GF-D8 (cell line): ENCODE measurements at regions not wholly inside any gene's neighbourhood (a gene's known extent, or its start where the extent isn't known, plus 50 kb on each side); places are given as distances from the start of the nearest gene placed in this dataset.

Experiments used
- DNase-seq: peaks from one replicate; lab custom pipeline; 2025; lab: John Stamatoyannopoulos, UW

GRCh38 chr5:98663521-98663920, 109.9 kb upstream of the RGMB start:
- no peak for DNase-seq

- no peak for DNase-seq
Observed at GRCh38 chr5:98664736-98665135, 108.7 kb upstream of the RGMB start.

GRCh38 chr5:98679963-98680362, 93.5 kb upstream of the RGMB start:
- no peak for DNase-seq

GRCh38 chr5:98690002-98690401, 83.5 kb upstream of the RGMB start:
- no peak for DNase-seq

GRCh38 chr5:98694902-98695301, 78.6 kb upstream of the RGMB start:
- no peak for DNase-seq

GRCh38 chr5:98698359-98698758, 75.1 kb upstream of the RGMB start:
- DNase-seq, result no peak

GRCh38 chr5:98700730-98701129, 72.7 kb upstream of the RGMB start:
- DNase-seq, result no peak

- no peak for DNase-seq
Observed at GRCh38 chr5:98705841-98706240, 67.6 kb upstream of the RGMB start.

GRCh38 chr5:98709681-98710080, 63.8 kb upstream of the RGMB start:
- no peak for DNase-seq

GRCh38 chr5:98713027-98713426, 60.4 kb upstream of the RGMB start:
- no peak for DNase-seq

GRCh38 chr5:98713856-98714255, 59.6 kb upstream of the RGMB start:
- DNase-seq, result no peak

GRCh38 chr5:98714710-98715288, 58.7 kb upstream of the RGMB start:
- DNase-seq, result no peak

GRCh38 chr5:98721231-98721928, 52.1 kb upstream of the RGMB start:
- no peak for DNase-seq

- no peak for DNase-seq
Observed at GRCh38 chr5:98722188-98722587, 51.3 kb upstream of the RGMB start.

GRCh38 chr5:98723061-98723460, 50.4 kb upstream of the RGMB start:
- no peak for DNase-seq
